Endothelial cell of umbilical vein (primary cell): ENCODE measurements at regions not wholly inside any gene's neighbourhood (a gene's known extent, or its start where the extent isn't known, plus 50 kb on each side); places are given as distances from the start of the nearest gene placed in this dataset.

Source experiments
- BruUV-seq: library from RNA; stranded (reverse); fragments of 400-500 nt; replicated peaks from 2 replicates; lab custom pipeline; 2021; lab: Mats Ljungman, UMichigan
- CTCF ChIA-PET: fragments of 300-600, 350-600 bp; sonication (Branson Sonifier 250); formaldehyde crosslinking; loops from one replicate; lab custom pipeline; 2021; ENCODE audit warnings: antibody characterized with exemption, inconsistent platforms; lab: Charles Lee
- POLR2A ChIA-PET: fragments of 300-600, 350-600 bp; sonication (Branson Sonifier 250); formaldehyde crosslinking; loops from one replicate; lab custom pipeline; 2021; ENCODE audit warnings: antibody characterized with exemption, inconsistent platforms; lab: Charles Lee
- DNase-seq: peaks from one replicate; pipeline ENCODE4 v3.0.0-alpha.2; 2011; ENCODE audit warnings: low read depth, low spot score
- FAIRE-seq: peaks from 2 replicates; lab custom pipeline; 2011; peaks lifted over from hg19 to GRCh38; lab: Jason Lieb, UNC
- H2AFZ ChIP-seq: 2 replicates; pipeline ENCODE4 v1.6.0; 2012; ENCODE audit warnings: low read depth, low read length, control low read depth, inconsistent platforms
- H3K27ac ChIP-seq: 2 replicates; pipeline ENCODE4 v1.5.1; 2011; ENCODE audit warnings: low read depth, mild to moderate bottlenecking, control low read depth, low read length, moderate library complexity; ENCODE audit not compliant: insufficient read depth
- H3K27me3 ChIP-seq, 2 experiments: 2 replicates each; pipeline versions ENCODE4 v1.6.0 to v1.6.1; 2011; ENCODE audit warnings: low read length in 2 of 2, mixed read lengths in 1 of 2; ENCODE audit not compliant: control insufficient read depth in 2 of 2, insufficient read depth in 2 of 2
- H3K36me3 ChIP-seq, 2 experiments: 2 replicates in 1 of 2; 3 replicates in 1 of 2; pipeline ENCODE4 v1.5.1; 2011; ENCODE audit warnings: low read length in 2 of 2, mild to moderate bottlenecking in 1 of 2, moderate library complexity in 1 of 2; ENCODE audit not compliant: control insufficient read depth in 2 of 2, insufficient read depth in 2 of 2; ENCODE audit errors: extremely low read depth in 1 of 2
- H3K4me1 ChIP-seq: 3 replicates; pipeline ENCODE4 v1.5.1; 2011; ENCODE audit warnings: mild to moderate bottlenecking, low read length; ENCODE audit not compliant: control insufficient read depth, insufficient read depth; ENCODE audit errors: extremely low read depth
- H3K4me2 ChIP-seq: 2 replicates; pipeline ENCODE4 v1.6.1; 2011; ENCODE audit warnings: low read length, control low read depth, mixed read lengths; ENCODE audit not compliant: insufficient read depth
- H3K4me3 ChIP-seq, 3 experiments: fragments of 200-600 bp in 1 of 3; sonication (generic), shearing (Covaris generic) in 1 of 3; replicated peaks in 1 of 3; 2 replicates each; pipeline ENCODE4 v1.5.1; 2011 to 2016; ENCODE audit warnings: control low read depth in 3 of 3, low read length in 3 of 3, mild to moderate bottlenecking in 2 of 3, inconsistent platforms in 1 of 3, low read depth in 1 of 3, moderate library complexity in 1 of 3; ENCODE audit not compliant: insufficient read depth in 1 of 3
- H3K79me2 ChIP-seq: 2 replicates; pipeline ENCODE4 v1.6.0; 2012; ENCODE audit warnings: low read length, inconsistent platforms; ENCODE audit not compliant: control insufficient read depth, insufficient read depth
- H3K9ac ChIP-seq: replicated peaks from 2 replicates; pipeline ENCODE3; 2011; ENCODE audit warnings: low read length, control low read depth; ENCODE audit not compliant: insufficient read depth; ENCODE audit errors: extremely low read depth
- H3K9me1 ChIP-seq: replicated peaks from 3 replicates; pipeline ENCODE4 v1.6.0; 2011; ENCODE audit warnings: mild to moderate bottlenecking, low read length; ENCODE audit not compliant: control insufficient read depth, insufficient read depth; ENCODE audit errors: extremely low read depth
- H3K9me3 ChIP-seq: replicated peaks from 2 replicates; pipeline ENCODE4 v1.5.1; 2012; ENCODE audit warnings: low read length, inconsistent platforms; ENCODE audit not compliant: control insufficient read depth, insufficient read depth
- H4K20me1 ChIP-seq: replicated peaks from 2 replicates; pipeline ENCODE3; 2011; ENCODE audit warnings: mild to moderate bottlenecking, low read length; ENCODE audit not compliant: control insufficient read depth, insufficient read depth; ENCODE audit errors: extremely low read depth
- EZH2 ChIP-seq: IDR thresholded peaks from 2 replicates; pipeline ENCODE4 v1.6.1; 2012; ENCODE audit warnings: borderline replicate concordance, low read depth, mild to moderate bottlenecking, moderate library complexity, low read length, inconsistent platforms; ENCODE audit not compliant: severe bottlenecking
- FOS ChIP-seq: IDR thresholded peaks from 2 replicates; pipeline ENCODE4 v1.6.1; 2011; ENCODE audit warnings: mild to moderate bottlenecking, low read length, moderate library complexity, borderline replicate concordance; ENCODE audit not compliant: insufficient read depth
- GATA2 ChIP-seq: IDR thresholded peaks from 2 replicates; pipeline ENCODE4 v1.7.0; 2011; ENCODE audit warnings: low read depth, mild to moderate bottlenecking, moderate library complexity, mixed read lengths, low read length; ENCODE audit not compliant: insufficient read length, insufficient read depth
- JUN ChIP-seq: IDR thresholded peaks from 2 replicates; pipeline ENCODE4 v1.6.1; 2011; ENCODE audit warnings: borderline replicate concordance, low read depth; ENCODE audit not compliant: insufficient read length, insufficient read depth
- MYC ChIP-seq: IDR thresholded peaks from one replicate; pipeline ENCODE4 v1.6.1; 2011; ENCODE audit warnings: mild to moderate bottlenecking, low read depth, low read length
- POLR2A ChIP-seq: IDR thresholded peaks from 2 replicates; pipeline ENCODE4 v1.6.1; 2012; ENCODE audit warnings: low read depth, mild to moderate bottlenecking, control low read depth, low read length
- dilution Hi-C: fragments of 300-500 bp; cut with MboI; formaldehyde crosslinking; loops from one replicate; pipeline ENCODE4 v1.15.0; 2019; ENCODE audit warnings: low sequenced_read_pairs; ENCODE audit not compliant: extremely low pct_ligation_motif_present
- intact Hi-C: fragments of 100-400 bp; cut with micrococcal nuclease; formaldehyde crosslinking; loops from one replicate; pipeline ENCODE4 v1.10.0; 2022
- TF ChIP-seq, protein P1 (sequence below): IDR thresholded peaks from 2 replicates; pipeline ENCODE4 v1.6.1; 2011; ENCODE audit not compliant: insufficient read depth, insufficient read length
- TF ChIP-seq, protein P2 (sequence below), 2 donors: IDR thresholded peaks; 1 replicate in 1 of 2; 2 replicates in 1 of 2; pipeline ENCODE4 v1.5.1; 2011; ENCODE audit warnings: low read length in 2 of 2, mild to moderate bottlenecking in 2 of 2, moderate library complexity in 2 of 2, control low read depth in 1 of 2, inconsistent platforms in 1 of 2, low read depth in 1 of 2; ENCODE audit not compliant: insufficient read depth in 1 of 2; ENCODE audit errors: extremely low read depth in 1 of 2

DNA sequence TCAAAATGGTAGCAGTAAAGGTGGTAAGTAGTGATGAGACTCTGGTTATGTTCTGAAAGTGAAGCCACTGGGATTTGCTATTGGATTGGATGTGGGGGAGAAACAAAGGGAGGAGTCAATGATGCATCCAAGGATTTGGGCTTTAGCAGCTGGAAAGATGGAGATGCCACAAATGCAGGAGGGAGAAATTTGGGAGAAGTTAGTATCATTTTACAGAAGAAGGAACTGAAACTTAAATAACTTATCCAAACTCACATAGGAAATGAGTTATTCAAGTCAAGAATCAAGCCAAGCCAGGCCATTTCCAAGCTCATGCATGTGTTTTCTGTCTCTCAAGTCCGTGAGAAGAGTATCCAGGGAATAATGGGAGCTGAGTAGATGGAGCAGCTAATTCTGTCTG is 155.1 kb upstream of the TNFAIP3 start:
- Histone ChIP-seq H3K9ac (no peak overlapping the region), H3K27me3 (no peaks in the 10 kb centered on the region), H4K20me1 (no peaks in the 10 kb centered on the region), H3K27ac (no peak overlapping the region), H3K4me3 (no peak overlapping the region), H3K36me3 (no peaks in the 10 kb centered on the region), H3K79me2 (no peaks in the 10 kb centered on the region), H3K4me1 (peaks cover 4% of the 10 kb centered on the region), H2AFZ (no peak overlapping the region), H3K4me2 (no peak overlapping the region), H3K9me3 (no peaks in the 10 kb centered on the region), H3K9me1 (no peaks in the 10 kb centered on the region)
- BruUV-seq, result no TSS peak
- ChIA-PET POLR2A (no interaction called here), CTCF (interaction anchor here (1.2 to 1.5 kb wide), 5 partner anchors 19 to 295 kb away, joined by 3 to 5 read pairs (median 3); partner anchors contain the start of gene TNFAIP3)
- DNase-seq (no peak), FAIRE-seq (no peak)
- dilution Hi-C loops, result no loop called here
- TF ChIP-seq, protein P1, sequence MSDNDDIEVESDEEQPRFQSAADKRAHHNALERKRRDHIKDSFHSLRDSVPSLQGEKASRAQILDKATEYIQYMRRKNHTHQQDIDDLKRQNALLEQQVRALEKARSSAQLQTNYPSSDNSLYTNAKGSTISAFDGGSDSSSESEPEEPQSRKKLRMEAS, result no peak
- TF ChIP-seq EZH2 (no peak), POLR2A (no peak), FOS (no peak), MYC (no peak), JUN (no peak), GATA2 (no peak)
- TF ChIP-seq, protein P2, sequence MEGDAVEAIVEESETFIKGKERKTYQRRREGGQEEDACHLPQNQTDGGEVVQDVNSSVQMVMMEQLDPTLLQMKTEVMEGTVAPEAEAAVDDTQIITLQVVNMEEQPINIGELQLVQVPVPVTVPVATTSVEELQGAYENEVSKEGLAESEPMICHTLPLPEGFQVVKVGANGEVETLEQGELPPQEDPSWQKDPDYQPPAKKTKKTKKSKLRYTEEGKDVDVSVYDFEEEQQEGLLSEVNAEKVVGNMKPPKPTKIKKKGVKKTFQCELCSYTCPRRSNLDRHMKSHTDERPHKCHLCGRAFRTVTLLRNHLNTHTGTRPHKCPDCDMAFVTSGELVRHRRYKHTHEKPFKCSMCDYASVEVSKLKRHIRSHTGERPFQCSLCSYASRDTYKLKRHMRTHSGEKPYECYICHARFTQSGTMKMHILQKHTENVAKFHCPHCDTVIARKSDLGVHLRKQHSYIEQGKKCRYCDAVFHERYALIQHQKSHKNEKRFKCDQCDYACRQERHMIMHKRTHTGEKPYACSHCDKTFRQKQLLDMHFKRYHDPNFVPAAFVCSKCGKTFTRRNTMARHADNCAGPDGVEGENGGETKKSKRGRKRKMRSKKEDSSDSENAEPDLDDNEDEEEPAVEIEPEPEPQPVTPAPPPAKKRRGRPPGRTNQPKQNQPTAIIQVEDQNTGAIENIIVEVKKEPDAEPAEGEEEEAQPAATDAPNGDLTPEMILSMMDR (IDR thresholded peaks at IDR 0.05; ENCODE audit: extremely low read depth in 1 of 2, insufficient read depth in 1 of 2, low read depth in 1 of 2, low read length in 2 of 2), result no peak
- intact Hi-C loops, result no loop called here
